ENCODE measurements at regions not wholly inside any gene's neighbourhood (a gene's known extent, or its start where the extent isn't known, plus 50 kb on each side); places are given as distances from the start of the nearest gene placed in this dataset.
A peak's percentile ranks its signal among the peaks of the same experiment; 100 is the strongest.
"Not testable (repeated sequence)": the region's sequence is repeated elsewhere in the genome, so short reads cannot be mapped to it uniquely, and the experiment has no call there.

GRCh38 chr21:9790354-9790753, 731.0 kb upstream of the TPTE start:
- ATAC-seq (ENCODE audit: low FRiP score); H3K27me3 ChIP-seq (ENCODE audit: control insufficient read depth in 1 of 2, insufficient read depth in 2 of 2, low read length in 1 of 2); H3K4me3 ChIP-seq (ENCODE audit: low read length in 2 of 2); intact Hi-C loops (cut with DNase I); H3K9me3 ChIP-seq (ENCODE audit: control insufficient read depth, low read length); H3K4me1 ChIP-seq (ENCODE audit: control insufficient read depth in 1 of 2, insufficient read depth in 2 of 2, low read length in 2 of 2); H3K36me3 ChIP-seq (ENCODE audit: control insufficient read depth in 1 of 2, insufficient read depth in 2 of 2, low read length in 1 of 2); DNase-seq; H3K27ac ChIP-seq (ENCODE audit: low read depth in 1 of 2, low read length in 2 of 2): not testable (repeated sequence)
- 62 to 63% methylated on average over 6 of the region's 6 CpGs for WGBS, 2 donors

GRCh38 chr21:9791453-9791852, 729.9 kb upstream of the TPTE start:
- 27% methylated on average over 2 of the region's 2 CpGs for WGBS, 2 donors
- DNase-seq; H3K27ac ChIP-seq (ENCODE audit: low read depth in 1 of 2, low read length in 2 of 2); intact Hi-C loops (cut with DNase I); H3K4me1 ChIP-seq (ENCODE audit: control insufficient read depth in 1 of 2, insufficient read depth in 2 of 2, low read length in 2 of 2); ATAC-seq (ENCODE audit: low FRiP score); H3K9me3 ChIP-seq (ENCODE audit: control insufficient read depth, low read length); H3K4me3 ChIP-seq (ENCODE audit: low read length in 2 of 2); H3K36me3 ChIP-seq (ENCODE audit: control insufficient read depth in 1 of 2, insufficient read depth in 2 of 2, low read length in 1 of 2); H3K27me3 ChIP-seq (ENCODE audit: control insufficient read depth in 1 of 2, insufficient read depth in 2 of 2, low read length in 1 of 2): not testable (repeated sequence)

DNA sequence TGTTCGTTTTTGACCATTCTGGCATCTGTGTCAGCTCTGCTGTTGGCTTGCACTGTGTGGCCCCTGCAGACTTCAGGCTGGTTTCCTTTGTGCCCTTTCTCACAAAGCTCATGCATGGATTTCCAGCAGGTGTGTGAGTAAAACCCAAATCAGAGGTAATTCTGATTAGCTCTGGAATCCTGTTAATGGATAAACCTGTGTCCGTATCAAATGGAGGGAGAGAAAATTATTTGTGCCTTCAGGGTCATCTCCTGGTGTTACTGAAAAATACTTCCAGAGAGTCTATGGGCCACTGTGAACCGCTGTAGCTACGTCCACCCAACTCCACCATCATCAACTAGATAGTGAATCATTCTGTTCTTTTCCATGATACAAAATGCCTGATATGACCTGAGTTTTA, 726.1 kb upstream of the TPTE start:
- H3K4me1 ChIP-seq (ENCODE audit: control insufficient read depth in 1 of 2, insufficient read depth in 2 of 2, low read length in 2 of 2); H3K36me3 ChIP-seq (ENCODE audit: control insufficient read depth in 1 of 2, insufficient read depth in 2 of 2, low read length in 1 of 2); intact Hi-C loops (cut with DNase I); H3K9me3 ChIP-seq (ENCODE audit: control insufficient read depth, low read length); H3K27ac ChIP-seq (ENCODE audit: low read depth in 1 of 2, low read length in 2 of 2); H3K27me3 ChIP-seq (ENCODE audit: control insufficient read depth in 1 of 2, insufficient read depth in 2 of 2, low read length in 1 of 2); DNase-seq; ATAC-seq (ENCODE audit: low FRiP score); H3K4me3 ChIP-seq (ENCODE audit: low read length in 2 of 2): not testable (repeated sequence)
- WGBS, 2 donors: 47 to 49% methylated on average over 4 of the region's 4 CpGs

GRCh38 chr21:9796293-9796692, 725.1 kb upstream of the TPTE start:
- intact Hi-C loops (cut with DNase I); DNase-seq; H3K27me3 ChIP-seq (ENCODE audit: control insufficient read depth in 1 of 2, insufficient read depth in 2 of 2, low read length in 1 of 2); H3K4me3 ChIP-seq (ENCODE audit: low read length in 2 of 2); H3K4me1 ChIP-seq (ENCODE audit: control insufficient read depth in 1 of 2, insufficient read depth in 2 of 2, low read length in 2 of 2); ATAC-seq (ENCODE audit: low FRiP score); H3K9me3 ChIP-seq (ENCODE audit: control insufficient read depth, low read length); H3K36me3 ChIP-seq (ENCODE audit: control insufficient read depth in 1 of 2, insufficient read depth in 2 of 2, low read length in 1 of 2); H3K27ac ChIP-seq (ENCODE audit: low read depth in 1 of 2, low read length in 2 of 2): not testable (repeated sequence)

DNA sequence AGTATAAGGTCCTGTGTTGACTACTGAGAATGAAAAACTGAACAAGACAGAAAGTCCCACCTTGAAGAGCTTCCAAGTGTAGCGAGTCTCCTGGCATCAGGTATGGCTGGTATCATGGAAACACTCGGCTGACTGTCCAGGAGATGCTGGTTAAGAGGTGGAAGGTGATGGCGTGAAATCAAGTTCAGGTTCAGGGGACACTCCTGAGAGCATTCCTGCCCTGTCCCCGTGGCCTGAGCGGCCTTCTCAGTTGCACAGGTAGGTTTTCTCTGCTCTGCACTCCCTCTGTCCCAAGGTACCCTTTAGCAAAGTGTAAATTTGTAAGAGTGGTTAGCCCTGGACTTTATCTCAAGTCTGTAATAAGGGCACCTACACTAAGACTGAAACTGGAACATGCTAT, 713.7 kb upstream of the TPTE start:
- H3K4me1 ChIP-seq (ENCODE audit: control insufficient read depth in 1 of 2, insufficient read depth in 2 of 2, low read length in 2 of 2); H3K27ac ChIP-seq (ENCODE audit: low read depth in 1 of 2, low read length in 2 of 2); intact Hi-C loops (cut with DNase I); H3K4me3 ChIP-seq (ENCODE audit: low read length in 2 of 2); H3K27me3 ChIP-seq (ENCODE audit: control insufficient read depth in 1 of 2, insufficient read depth in 2 of 2, low read length in 1 of 2); H3K36me3 ChIP-seq (ENCODE audit: control insufficient read depth in 1 of 2, insufficient read depth in 2 of 2, low read length in 1 of 2); DNase-seq; H3K9me3 ChIP-seq (ENCODE audit: control insufficient read depth, low read length): not testable (repeated sequence)
- peak; percentile 63 for ATAC-seq (ENCODE audit: low FRiP score)
- WGBS, 2 donors: 44% methylated on average over 3 of the region's 5 CpGs

DNA sequence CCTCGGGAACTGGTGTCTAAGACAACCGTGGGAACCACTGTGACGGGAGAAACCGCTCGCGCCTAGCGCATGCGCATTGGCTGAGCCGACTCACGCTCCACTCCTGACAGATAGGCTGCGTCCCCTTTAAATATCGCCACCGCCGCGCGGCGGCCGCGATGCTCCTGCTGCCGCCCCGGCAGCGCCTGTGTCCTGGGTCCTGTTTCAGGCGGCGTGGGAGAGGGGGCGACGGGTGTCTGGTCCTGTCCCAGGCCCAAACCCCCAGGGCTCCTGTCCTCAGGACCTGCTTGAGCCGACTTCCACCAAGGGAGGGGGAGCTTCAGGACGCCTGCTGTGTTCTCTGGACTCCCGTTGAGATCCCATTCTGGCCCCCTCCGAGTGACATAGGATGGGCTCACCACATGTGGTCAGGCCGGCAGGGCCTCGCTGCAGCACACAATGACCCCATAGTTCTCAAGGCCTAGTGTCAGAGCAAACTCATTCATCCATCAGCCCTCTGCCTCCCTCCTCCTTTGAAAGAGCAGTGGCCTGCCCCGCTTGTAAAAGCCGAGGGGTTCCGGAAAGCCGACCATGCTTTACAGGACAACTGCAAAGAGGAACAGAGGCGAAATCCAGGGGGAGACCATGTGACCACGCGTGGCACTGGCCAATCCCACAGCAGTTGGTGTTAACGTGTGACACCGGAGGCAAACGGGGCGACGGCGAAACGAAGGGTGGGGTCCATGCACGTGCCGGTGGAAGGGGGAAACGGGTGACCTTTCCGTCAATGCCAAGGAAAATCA, 710.0 kb upstream of the TPTE start:
- H3K27ac ChIP-seq (ENCODE audit: low read depth in 1 of 2, low read length in 2 of 2); H3K36me3 ChIP-seq (ENCODE audit: control insufficient read depth in 1 of 2, insufficient read depth in 2 of 2, low read length in 1 of 2); intact Hi-C loops (cut with DNase I); H3K27me3 ChIP-seq (ENCODE audit: control insufficient read depth in 1 of 2, insufficient read depth in 2 of 2, low read length in 1 of 2); H3K4me1 ChIP-seq (ENCODE audit: control insufficient read depth in 1 of 2, insufficient read depth in 2 of 2, low read length in 2 of 2); H3K9me3 ChIP-seq (ENCODE audit: control insufficient read depth, low read length); H3K4me3 ChIP-seq (ENCODE audit: low read length in 2 of 2); ATAC-seq (ENCODE audit: low FRiP score); DNase-seq: not testable (repeated sequence)
- WGBS, 2 donors: 79 to 81% methylated on average over 25 to 40 of the region's 50 CpGs

GRCh38 chr21:9812507-9812906, 708.9 kb upstream of the TPTE start:
- DNase-seq; H3K4me3 ChIP-seq (ENCODE audit: low read length in 2 of 2); intact Hi-C loops (cut with DNase I); H3K27ac ChIP-seq (ENCODE audit: low read depth in 1 of 2, low read length in 2 of 2); ATAC-seq (ENCODE audit: low FRiP score); H3K4me1 ChIP-seq (ENCODE audit: control insufficient read depth in 1 of 2, insufficient read depth in 2 of 2, low read length in 2 of 2); H3K9me3 ChIP-seq (ENCODE audit: control insufficient read depth, low read length); H3K36me3 ChIP-seq (ENCODE audit: control insufficient read depth in 1 of 2, insufficient read depth in 2 of 2, low read length in 1 of 2); H3K27me3 ChIP-seq (ENCODE audit: control insufficient read depth in 1 of 2, insufficient read depth in 2 of 2, low read length in 1 of 2): not testable (repeated sequence)
- 77 to 81% methylated on average over 25 to 31 of the region's 35 CpGs for WGBS, 2 donors

DNA sequence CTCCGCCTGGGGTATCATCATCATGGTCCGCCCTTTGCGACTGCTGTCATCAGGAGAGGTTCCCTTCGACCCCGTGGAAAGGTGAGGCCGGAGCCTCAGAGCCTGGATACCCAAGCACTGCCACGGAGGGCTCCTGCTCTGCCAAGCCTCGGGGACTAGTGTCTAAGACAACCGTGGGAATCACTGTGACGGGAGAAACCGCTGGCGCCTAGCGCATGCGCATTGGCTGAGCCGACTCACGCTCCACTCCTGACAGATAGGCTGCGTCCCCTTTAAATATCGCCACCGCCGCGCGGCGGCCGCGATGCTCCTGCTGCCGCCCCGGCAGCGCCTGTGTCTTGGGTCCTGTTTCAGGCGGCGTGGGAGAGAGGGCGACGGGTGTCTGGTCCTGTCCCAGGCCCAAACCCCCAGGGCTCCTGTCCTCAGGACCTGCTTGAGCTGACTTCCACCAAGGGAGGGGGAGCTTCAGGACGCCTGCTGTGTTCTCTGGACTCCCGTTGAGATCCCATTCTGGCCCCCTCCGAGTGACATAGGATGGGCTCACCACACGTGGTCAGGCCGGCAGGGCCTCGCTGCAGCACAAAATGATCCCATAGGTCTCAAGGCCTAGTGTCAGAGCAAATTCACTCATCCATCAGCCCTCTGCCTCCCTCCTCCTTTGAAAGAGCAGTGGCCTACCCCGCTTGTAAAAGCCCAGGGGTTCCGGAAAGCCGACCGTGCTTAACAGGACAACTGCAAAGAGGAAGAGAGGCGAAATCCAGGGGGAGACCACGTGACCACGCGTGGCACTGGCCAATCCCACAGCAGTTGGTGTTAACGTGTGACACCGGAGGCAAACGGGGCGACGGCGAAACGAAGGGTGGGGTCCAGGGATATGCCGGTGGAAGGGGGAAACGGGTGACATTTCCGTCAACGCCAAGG, 707.2 kb upstream of the TPTE start:
- H3K4me1 ChIP-seq (ENCODE audit: control insufficient read depth in 1 of 2, insufficient read depth in 2 of 2, low read length in 2 of 2); intact Hi-C loops (cut with DNase I); H3K9me3 ChIP-seq (ENCODE audit: control insufficient read depth, low read length); H3K36me3 ChIP-seq (ENCODE audit: control insufficient read depth in 1 of 2, insufficient read depth in 2 of 2, low read length in 1 of 2); ATAC-seq (ENCODE audit: low FRiP score); H3K27ac ChIP-seq (ENCODE audit: low read depth in 1 of 2, low read length in 2 of 2); H3K27me3 ChIP-seq (ENCODE audit: control insufficient read depth in 1 of 2, insufficient read depth in 2 of 2, low read length in 1 of 2); H3K4me3 ChIP-seq (ENCODE audit: low read length in 2 of 2): not testable (repeated sequence)
- peak; percentile 60 to 87 for DNase-seq
- 81 to 84% methylated on average over 26 to 42 of the region's 57 CpGs for WGBS, 2 donors

All from aorta (tissue), 5 donors.